Neutrophil (primary cell): ENCODE measurements at regions not wholly inside any gene's neighbourhood (a gene's known extent, or its start where the extent isn't known, plus 50 kb on each side); places are given as distances from the start of the nearest gene placed in this dataset.

ENCODE experiments used
- H3K27ac ChIP-seq: fragments of 200-600 bp; sonication (generic); 2 replicates; pipeline ENCODE4 v1.5.1; 2016; ENCODE audit warnings: mild to moderate bottlenecking, moderate library complexity
- H3K27me3 ChIP-seq: fragments of 200-600 bp; sonication (generic); 2 replicates; pipeline ENCODE4 v1.6.0; 2016; ENCODE audit warnings: mild to moderate bottlenecking
- H3K36me3 ChIP-seq: fragments of 200-600 bp; sonication (generic); 2 replicates; pipeline ENCODE4 v1.5.1; 2017
- H3K4me1 ChIP-seq, 2 experiments: fragments of 200-600 bp in 1 of 2; sonication (generic) in 1 of 2; 1 replicate in 1 of 2; 2 replicates in 1 of 2; pipeline versions ENCODE4 v1.5.1 to v1.6.1; 2013 to 2016; ENCODE audit warnings: low read depth in 1 of 2, low read length in 1 of 2, mild to moderate bottlenecking in 1 of 2, moderate library complexity in 1 of 2; ENCODE audit not compliant: control insufficient read depth in 1 of 2, insufficient read depth in 1 of 2
- H3K4me3 ChIP-seq, 2 experiments: fragments of 200-600 bp in 1 of 2; sonication (generic) in 1 of 2; 1 replicate in 1 of 2; 2 replicates in 1 of 2; pipeline ENCODE4 v1.5.1; 2013 to 2016; ENCODE audit warnings: low read depth in 1 of 2, low read length in 1 of 2, mild to moderate bottlenecking in 1 of 2, moderate library complexity in 1 of 2
- H3K9me3 ChIP-seq: fragments of 200-600 bp; sonication (generic); 2 replicates; pipeline ENCODE4 v1.5.1; 2016
- CTCF ChIP-seq: fragments of 200-600 bp; sonication (generic); IDR thresholded peaks from 2 replicates; pipeline ENCODE4 v1.5.1; 2016; ENCODE audit warnings: antibody characterized with exemption

- H3K27me3 ChIP-seq, result no peaks in the 10 kb centered on the region
- no peak for TF ChIP-seq CTCF
- H3K4me1 ChIP-seq, result no peaks in the 10 kb centered on the region
- H3K27ac ChIP-seq, result no peak overlapping the region
- no peaks in the 10 kb centered on the region for H3K9me3 ChIP-seq
- no peaks in the 10 kb centered on the region for H3K36me3 ChIP-seq
- H3K4me3 ChIP-seq, result no peak overlapping the region
These were observed 275.5 kb downstream of the SHOX2 start for GRCh38 chr3:157830556-157831236.

GRCh38 chr3:157829786-157830185 lies 276.4 kb downstream of the SHOX2 start:
- TF ChIP-seq CTCF, result no peak
- Histone ChIP-seq H3K27ac (no peak overlapping the region), H3K27me3 (no peaks in the 10 kb centered on the region), H3K36me3 (no peaks in the 10 kb centered on the region), H3K9me3 (no peaks in the 10 kb centered on the region), H3K4me3 (no peak overlapping the region), H3K4me1 (no peaks in the 10 kb centered on the region)

- TF ChIP-seq CTCF, result no peak
- Histone ChIP-seq H3K4me1 (no peaks in the 10 kb centered on the region), H3K27me3 (no peaks in the 10 kb centered on the region), H3K4me3 (no peak overlapping the region), H3K9me3 (no peaks in the 10 kb centered on the region), H3K27ac (no peak overlapping the region), H3K36me3 (no peaks in the 10 kb centered on the region)
These were observed 281.9 kb downstream of the SHOX2 start for GRCh38 chr3:157824281-157824680.

- Histone ChIP-seq H3K27ac (no peak overlapping the region), H3K4me1 (no peaks in the 10 kb centered on the region), H3K36me3 (no peaks in the 10 kb centered on the region), H3K27me3 (no peaks in the 10 kb centered on the region), H3K9me3 (no peaks in the 10 kb centered on the region), H3K4me3 (no peak overlapping the region)
- TF ChIP-seq CTCF, result no peak
These were observed 283.2 kb downstream of the SHOX2 start for GRCh38 chr3:157823050-157823449.

GRCh38 chr3:157820157-157820517 lies 286.1 kb downstream of the SHOX2 start:
- no peak for TF ChIP-seq CTCF
- H3K27me3 ChIP-seq, result no peaks in the 10 kb centered on the region
- H3K27ac ChIP-seq, result no peak overlapping the region
- H3K36me3 ChIP-seq, result no peaks in the 10 kb centered on the region
- no peaks in the 10 kb centered on the region for H3K9me3 ChIP-seq
- H3K4me1 ChIP-seq, result no peaks in the 10 kb centered on the region
- H3K4me3 ChIP-seq, result no peak overlapping the region
